HepG2 (cell line): ENCODE measurements at regions not wholly inside any gene's neighbourhood (a gene's known extent, or its start where the extent isn't known, plus 50 kb on each side); places are given as distances from the start of the nearest gene placed in this dataset.

Experiments
- ATAC-seq: fragments of 200-7000 bp; cut with Tn5 transposase; 3 replicates; pipeline ENCODE4 v1.9.1; 2020; ENCODE audit warnings: mild to moderate bottlenecking, moderate library complexity
- BruUV-seq: library from RNA; stranded (reverse); fragments of 400-500 nt; replicated peaks from 2 replicates; lab custom pipeline; 2021; lab: Mats Ljungman, UMichigan
- CTCF ChIA-PET: fragments of 300-600 bp; formaldehyde crosslinking; extraction: SDS; loops from one replicate; lab custom pipeline; 2021; ENCODE audit warnings: low total read pairs, inconsistent platforms, low intra/inter-chr PET ratio; lab: Yijun Ruan, JAX
- POLR2A ChIA-PET: fragments of 350-600 bp; sonication (Branson Sonifier 250); formaldehyde crosslinking; loops from one replicate; lab custom pipeline; 2020; ENCODE audit warnings: antibody characterized with exemption, inconsistent platforms; lab: Yijun Ruan, JAX
- DNase-seq: peaks from one replicate; pipeline ENCODE4 v3.0.0-alpha.2; 2015; ENCODE audit warnings: low spot score
- FAIRE-seq: peaks from 3 replicates; lab custom pipeline; 2011; peaks lifted over from hg19 to GRCh38; lab: Jason Lieb, UNC
- H2AFZ ChIP-seq: one replicate; pipeline ENCODE4 v1.6.1; 2011; ENCODE audit warnings: low read length, inconsistent platforms
- H3K27ac ChIP-seq: fragments of 300-600 bp; 3 replicates; pipeline ENCODE4 v1.8.0; 2011; ENCODE audit warnings: mixed run types, mild to moderate bottlenecking, mixed read lengths, low read length, inconsistent platforms; ENCODE audit not compliant: insufficient read depth; ENCODE audit errors: extremely low read length
- H3K27me3 ChIP-seq, 2 experiments: fragments of 200-600 bp in 1 of 2; 2 replicates in 1 of 2; 3 replicates in 1 of 2; pipeline versions ENCODE4 v1.6.0 to v1.8.0; 2011; ENCODE audit warnings: low read length in 2 of 2, mild to moderate bottlenecking in 2 of 2, moderate library complexity in 2 of 2, inconsistent platforms in 1 of 2; ENCODE audit not compliant: insufficient read depth in 2 of 2, control insufficient read depth in 1 of 2
- H3K36me3 ChIP-seq, 2 experiments: fragments of 200-600 bp in 1 of 2; replicated peaks in 1 of 2; 2 replicates in 1 of 2; 3 replicates in 1 of 2; pipeline versions ENCODE4 v1.5.1 to v1.8.0; 2011; ENCODE audit warnings: low read length in 2 of 2, inconsistent platforms in 1 of 2; ENCODE audit not compliant: insufficient read depth in 2 of 2, control insufficient read depth in 1 of 2
- H3K4me1 ChIP-seq: 2 replicates; pipeline ENCODE4 v1.5.1; 2012; ENCODE audit warnings: low read length, inconsistent platforms; ENCODE audit not compliant: insufficient read depth
- H3K4me2 ChIP-seq: 2 replicates; pipeline ENCODE4 v1.6.0; 2011; ENCODE audit warnings: low read depth, low read length, inconsistent platforms
- H3K4me3 ChIP-seq, 3 experiments: fragments of 200-600 bp in 1 of 3; sonication (generic), shearing (Covaris generic) in 1 of 3; replicated peaks in 1 of 3; 2 replicates each; pipeline ENCODE4 v1.5.1; 2011 to 2016; ENCODE audit warnings: low read length in 3 of 3, inconsistent platforms in 2 of 3, low read depth in 2 of 3, mild to moderate bottlenecking in 2 of 3, control low read depth in 1 of 3, mixed read lengths in 1 of 3; ENCODE audit not compliant: insufficient read depth in 1 of 3
- H3K79me2 ChIP-seq: one replicate; pipeline ENCODE4 v1.6.1; 2011; ENCODE audit warnings: low read length, inconsistent platforms; ENCODE audit not compliant: insufficient read depth
- H3K9ac ChIP-seq: 2 replicates; pipeline ENCODE4 v1.6.0; 2011; ENCODE audit warnings: mild to moderate bottlenecking, low read depth, low read length, inconsistent platforms; ENCODE audit not compliant: insufficient read depth
- H3K9me3 ChIP-seq: 2 replicates; pipeline ENCODE4 v1.5.1; 2012; ENCODE audit warnings: mild to moderate bottlenecking, low read length
- H4K20me1 ChIP-seq: 2 replicates; pipeline ENCODE4 v1.6.0; 2011; ENCODE audit warnings: inconsistent platforms, mild to moderate bottlenecking, low read length, moderate library complexity; ENCODE audit not compliant: insufficient read depth
- ETV5 ChIP-seq: IDR thresholded peaks from 2 replicates; pipeline ENCODE4 v1.6.1; 2018; ENCODE audit warnings: missing biosample characterization, missing genetic modification reagents, inconsistent platforms, borderline replicate concordance
- JUNB ChIP-seq: sonication (generic); formaldehyde crosslinking; IDR thresholded peaks from 2 replicates; pipeline ENCODE4 v1.8.0; 2022; ENCODE audit warnings: missing genetic modification reagents, mild to moderate bottlenecking, borderline replicate concordance
- STAG1 ChIP-seq: sonication (generic); formaldehyde crosslinking; IDR thresholded peaks from 2 replicates; pipeline ENCODE4 v1.4.0; 2020; ENCODE audit warnings: missing genetic modification reagents
- TCF7 ChIP-seq: sonication (generic); IDR thresholded peaks from 2 replicates; pipeline ENCODE4 v1.6.1; 2016; ENCODE audit warnings: antibody characterized with exemption, low read depth
- TOE1 ChIP-seq: sonication (generic); formaldehyde crosslinking; IDR thresholded peaks from 2 replicates; pipeline ENCODE4 v1.4.0; 2020; ENCODE audit warnings: mild to moderate bottlenecking, missing genetic modification reagents
- ZNF230 ChIP-seq: sonication (generic); formaldehyde crosslinking; IDR thresholded peaks from 2 replicates; pipeline ENCODE4 v1.4.0; 2020; ENCODE audit warnings: mild to moderate bottlenecking, missing genetic modification reagents
- ZNF572 ChIP-seq: sonication (generic); formaldehyde crosslinking; IDR thresholded peaks from 2 replicates; pipeline ENCODE4 v1.5.1; 2020; ENCODE audit warnings: mild to moderate bottlenecking, missing genetic modification reagents
- WGBS: methylation state at CpG from one replicate; pipeline ENCODE4 v1.1.6; 2017; ENCODE audit warnings: low lambda C conversion rate; 5-methylcytosine and 5-hydroxymethylcytosine counted together
- in situ Hi-C: cut with HindIII; loops from 2 replicates; pipeline ENCODE4 v1.10.0; 2017; ENCODE audit warnings: low pct_unique_long_range_greater_than_20kb; ENCODE audit not compliant: extremely low pct_ligation_motif_present
- intact Hi-C: fragments of 100-400 bp; cut with micrococcal nuclease; formaldehyde crosslinking; loops from one replicate; pipeline ENCODE4 v1.10.0; 2022; ENCODE audit not compliant: unreplicated experiment
- TF ChIP-seq, protein P1 (sequence below): sonication (generic); formaldehyde crosslinking; IDR thresholded peaks from 2 replicates; pipeline ENCODE4 v1.5.0; 2020; ENCODE audit warnings: mild to moderate bottlenecking, missing genetic modification reagents, moderate library complexity
- TF ChIP-seq, protein P2 (sequence below): sonication (generic); formaldehyde crosslinking; IDR thresholded peaks from 2 replicates; pipeline ENCODE4 v1.4.0; 2020; ENCODE audit warnings: low read depth, mild to moderate bottlenecking, missing genetic modification reagents
- TF ChIP-seq, protein P3 (sequence below): sonication (generic); formaldehyde crosslinking; IDR thresholded peaks from 2 replicates; pipeline ENCODE4 v1.4.0; 2020; ENCODE audit warnings: missing genetic modification reagents, borderline replicate concordance
- TF ChIP-seq, protein P4 (sequence below): sonication (generic); formaldehyde crosslinking; IDR thresholded peaks from 2 replicates; pipeline ENCODE4 v1.5.1; 2020; ENCODE audit warnings: mild to moderate bottlenecking, missing genetic modification reagents, moderate library complexity

DNA sequence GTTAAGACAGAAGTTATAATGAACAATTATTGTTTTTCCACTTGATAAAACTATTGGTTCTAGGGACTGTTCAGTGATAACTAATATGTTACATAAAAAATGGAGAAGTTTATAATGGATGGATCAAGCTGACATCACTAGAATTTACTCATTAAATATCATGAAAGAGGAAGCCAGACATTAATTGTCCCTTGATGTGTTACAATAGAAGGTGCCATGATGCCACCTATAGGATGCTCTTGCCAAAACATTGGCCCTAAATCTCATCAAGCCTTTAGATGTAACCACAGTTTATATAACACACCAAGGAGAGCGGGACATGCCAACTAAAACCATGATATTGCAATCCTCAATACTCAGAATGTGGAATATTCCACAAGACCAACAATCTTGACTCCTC lies 147.9 kb upstream of the MON1B start:
- H3K36me3 ChIP-seq, result no peaks in the 10 kb centered on the region
- DNase-seq (no peak), FAIRE-seq (peak; percentile 79), ATAC-seq (no peak)
- H3K27ac ChIP-seq, result no peak overlapping the region
- H3K9ac ChIP-seq, result no peak overlapping the region
- no TSS peak for BruUV-seq
- no peak overlapping the region for H2AFZ ChIP-seq
- ChIA-PET POLR2A (no interaction called here), CTCF (no interaction called here)
- H3K79me2 ChIP-seq, result no peaks in the 10 kb centered on the region
- no peaks in the 10 kb centered on the region for H3K4me1 ChIP-seq
- H4K20me1 ChIP-seq, result no peaks in the 10 kb centered on the region
- H3K4me3 ChIP-seq, result no peak overlapping the region
- no peaks in the 10 kb centered on the region for H3K9me3 ChIP-seq
- H3K27me3 ChIP-seq, result no peaks in the 10 kb centered on the region; a peak in 1 of 5 replicates
- WGBS, result 5% methylated on average over 1 of the region's 1 CpG
- in situ Hi-C loops (no loop called here), intact Hi-C loops (loop anchor here (5.0 kb wide), 1 partner anchor 376 kb away; no protein-coding TSS in a partner anchor)
- H3K4me2 ChIP-seq, result no peak overlapping the region
- TF ChIP-seq, protein P1, sequence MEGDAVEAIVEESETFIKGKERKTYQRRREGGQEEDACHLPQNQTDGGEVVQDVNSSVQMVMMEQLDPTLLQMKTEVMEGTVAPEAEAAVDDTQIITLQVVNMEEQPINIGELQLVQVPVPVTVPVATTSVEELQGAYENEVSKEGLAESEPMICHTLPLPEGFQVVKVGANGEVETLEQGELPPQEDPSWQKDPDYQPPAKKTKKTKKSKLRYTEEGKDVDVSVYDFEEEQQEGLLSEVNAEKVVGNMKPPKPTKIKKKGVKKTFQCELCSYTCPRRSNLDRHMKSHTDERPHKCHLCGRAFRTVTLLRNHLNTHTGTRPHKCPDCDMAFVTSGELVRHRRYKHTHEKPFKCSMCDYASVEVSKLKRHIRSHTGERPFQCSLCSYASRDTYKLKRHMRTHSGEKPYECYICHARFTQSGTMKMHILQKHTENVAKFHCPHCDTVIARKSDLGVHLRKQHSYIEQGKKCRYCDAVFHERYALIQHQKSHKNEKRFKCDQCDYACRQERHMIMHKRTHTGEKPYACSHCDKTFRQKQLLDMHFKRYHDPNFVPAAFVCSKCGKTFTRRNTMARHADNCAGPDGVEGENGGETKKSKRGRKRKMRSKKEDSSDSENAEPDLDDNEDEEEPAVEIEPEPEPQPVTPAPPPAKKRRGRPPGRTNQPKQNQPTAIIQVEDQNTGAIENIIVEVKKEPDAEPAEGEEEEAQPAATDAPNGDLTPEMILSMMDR (CRISPR knock-in tag), result peak; percentile 27; the same call in 1 of the 2 replicates
- TF ChIP-seq STAG1, result peak; percentile 35; the same call in 1 of the 2 replicates
- no peak for TF ChIP-seq TCF7

DNA sequence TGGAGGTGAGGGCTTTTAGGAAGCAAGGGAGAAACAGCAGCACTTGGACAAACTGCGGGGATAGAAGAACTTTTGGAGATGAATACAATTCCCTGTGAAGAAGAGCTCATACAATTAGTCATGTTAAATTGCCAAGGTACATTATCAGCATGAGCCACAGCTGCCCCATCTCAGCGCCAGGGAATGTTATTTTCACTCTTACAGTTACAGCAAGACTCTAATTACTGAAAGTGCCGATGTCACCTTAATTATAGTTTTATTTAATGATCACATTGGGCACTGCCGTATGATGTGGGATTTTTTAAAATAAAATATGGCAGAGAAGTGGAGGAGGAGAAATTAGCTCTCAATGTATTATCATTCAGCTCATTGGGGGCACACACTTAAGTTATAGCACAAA lies 144.8 kb upstream of the MON1B start:
- Histone ChIP-seq H3K9ac (no peak overlapping the region), H3K27me3 (no peaks in the 10 kb centered on the region; a peak in 1 of 5 replicates), H3K79me2 (no peaks in the 10 kb centered on the region), H3K36me3 (no peaks in the 10 kb centered on the region), H3K4me3 (no peak overlapping the region), H3K4me2 (no peak overlapping the region), H4K20me1 (no peaks in the 10 kb centered on the region), H2AFZ (no peak overlapping the region), H3K4me1 (no peaks in the 10 kb centered on the region), H3K9me3 (no peaks in the 10 kb centered on the region), H3K27ac (no peak overlapping the region)
- no peak for FAIRE-seq
- in situ Hi-C loops, result no loop called here
- no peak for DNase-seq
- no TSS peak for BruUV-seq
- intact Hi-C loops, result no loop called here
- POLR2A ChIA-PET, result no interaction called here
- 5% methylated on average over 4 of the region's 4 CpGs for WGBS
- CTCF ChIA-PET, result no interaction called here
- no peak for ATAC-seq
- TF ChIP-seq, protein P2, sequence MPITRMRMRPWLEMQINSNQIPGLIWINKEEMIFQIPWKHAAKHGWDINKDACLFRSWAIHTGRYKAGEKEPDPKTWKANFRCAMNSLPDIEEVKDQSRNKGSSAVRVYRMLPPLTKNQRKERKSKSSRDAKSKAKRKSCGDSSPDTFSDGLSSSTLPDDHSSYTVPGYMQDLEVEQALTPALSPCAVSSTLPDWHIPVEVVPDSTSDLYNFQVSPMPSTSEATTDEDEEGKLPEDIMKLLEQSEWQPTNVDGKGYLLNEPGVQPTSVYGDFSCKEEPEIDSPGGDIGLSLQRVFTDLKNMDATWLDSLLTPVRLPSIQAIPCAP (CRISPR knock-in tag), result no peak
- TF ChIP-seq ETV5 (CRISPR knock-in tag), result no peak
- TF ChIP-seq TOE1 (CRISPR knock-in tag), result no peak
- TF ChIP-seq, protein P3, sequence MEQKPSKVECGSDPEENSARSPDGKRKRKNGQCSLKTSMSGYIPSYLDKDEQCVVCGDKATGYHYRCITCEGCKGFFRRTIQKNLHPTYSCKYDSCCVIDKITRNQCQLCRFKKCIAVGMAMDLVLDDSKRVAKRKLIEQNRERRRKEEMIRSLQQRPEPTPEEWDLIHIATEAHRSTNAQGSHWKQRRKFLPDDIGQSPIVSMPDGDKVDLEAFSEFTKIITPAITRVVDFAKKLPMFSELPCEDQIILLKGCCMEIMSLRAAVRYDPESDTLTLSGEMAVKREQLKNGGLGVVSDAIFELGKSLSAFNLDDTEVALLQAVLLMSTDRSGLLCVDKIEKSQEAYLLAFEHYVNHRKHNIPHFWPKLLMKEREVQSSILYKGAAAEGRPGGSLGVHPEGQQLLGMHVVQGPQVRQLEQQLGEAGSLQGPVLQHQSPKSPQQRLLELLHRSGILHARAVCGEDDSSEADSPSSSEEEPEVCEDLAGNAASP (CRISPR knock-in tag), result no peak
- TF ChIP-seq JUNB (CRISPR knock-in tag), result no peak
- TF ChIP-seq, protein P4, sequence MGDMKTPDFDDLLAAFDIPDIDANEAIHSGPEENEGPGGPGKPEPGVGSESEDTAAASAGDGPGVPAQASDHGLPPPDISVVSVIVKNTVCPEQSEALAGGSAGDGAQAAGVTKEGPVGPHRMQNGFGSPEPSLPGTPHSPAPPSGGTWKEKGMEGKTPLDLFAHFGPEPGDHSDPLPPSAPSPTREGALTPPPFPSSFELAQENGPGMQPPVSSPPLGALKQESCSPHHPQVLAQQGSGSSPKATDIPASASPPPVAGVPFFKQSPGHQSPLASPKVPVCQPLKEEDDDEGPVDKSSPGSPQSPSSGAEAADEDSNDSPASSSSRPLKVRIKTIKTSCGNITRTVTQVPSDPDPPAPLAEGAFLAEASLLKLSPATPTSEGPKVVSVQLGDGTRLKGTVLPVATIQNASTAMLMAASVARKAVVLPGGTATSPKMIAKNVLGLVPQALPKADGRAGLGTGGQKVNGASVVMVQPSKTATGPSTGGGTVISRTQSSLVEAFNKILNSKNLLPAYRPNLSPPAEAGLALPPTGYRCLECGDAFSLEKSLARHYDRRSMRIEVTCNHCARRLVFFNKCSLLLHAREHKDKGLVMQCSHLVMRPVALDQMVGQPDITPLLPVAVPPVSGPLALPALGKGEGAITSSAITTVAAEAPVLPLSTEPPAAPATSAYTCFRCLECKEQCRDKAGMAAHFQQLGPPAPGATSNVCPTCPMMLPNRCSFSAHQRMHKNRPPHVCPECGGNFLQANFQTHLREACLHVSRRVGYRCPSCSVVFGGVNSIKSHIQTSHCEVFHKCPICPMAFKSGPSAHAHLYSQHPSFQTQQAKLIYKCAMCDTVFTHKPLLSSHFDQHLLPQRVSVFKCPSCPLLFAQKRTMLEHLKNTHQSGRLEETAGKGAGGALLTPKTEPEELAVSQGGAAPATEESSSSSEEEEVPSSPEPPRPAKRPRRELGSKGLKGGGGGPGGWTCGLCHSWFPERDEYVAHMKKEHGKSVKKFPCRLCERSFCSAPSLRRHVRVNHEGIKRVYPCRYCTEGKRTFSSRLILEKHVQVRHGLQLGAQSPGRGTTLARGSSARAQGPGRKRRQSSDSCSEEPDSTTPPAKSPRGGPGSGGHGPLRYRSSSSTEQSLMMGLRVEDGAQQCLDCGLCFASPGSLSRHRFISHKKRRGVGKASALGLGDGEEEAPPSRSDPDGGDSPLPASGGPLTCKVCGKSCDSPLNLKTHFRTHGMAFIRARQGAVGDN (CRISPR knock-in tag), result no peak
- no peak for TF ChIP-seq ZNF572 (CRISPR knock-in tag)
- TF ChIP-seq ZNF230, result no peak
